GM11168 (cell line): ENCODE measurements at regions not wholly inside any gene's neighbourhood (a gene's known extent, or its start where the extent isn't known, plus 50 kb on each side); places are given as distances from the start of the nearest gene placed in this dataset.
"Not testable (repeated sequence)": the region's sequence is repeated elsewhere in the genome, so short reads cannot be mapped to it uniquely, and the experiment has no call there.

ENCODE experiments used
- in situ Hi-C: fragments of 300-500 bp; cut with MboI; formaldehyde crosslinking; loops from one replicate; pipeline ENCODE4 v1.12.0; 2022; ENCODE audit warnings: low sequenced_read_pairs; ENCODE audit not compliant: unreplicated experiment

DNA sequence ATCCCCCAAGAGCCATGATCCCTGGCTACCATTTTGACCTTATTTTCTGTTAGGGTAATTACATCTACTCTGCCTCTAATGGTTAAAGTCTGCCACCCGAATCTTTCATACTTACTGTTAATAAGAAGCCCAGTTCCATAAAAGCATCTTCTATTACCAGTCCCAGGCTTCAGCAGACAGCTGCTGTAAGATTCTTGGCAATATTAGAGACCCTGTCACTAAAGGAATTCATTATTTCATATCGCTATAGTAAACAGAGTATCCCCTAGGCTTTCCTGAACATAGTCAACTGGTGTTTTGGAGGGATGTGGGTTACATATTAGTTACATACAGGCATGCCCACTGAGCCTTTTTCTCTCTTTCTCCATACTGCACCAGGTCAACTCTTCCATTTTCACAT is 608.7 kb upstream of the SEMA6A start:
- in situ Hi-C loops = no loop called here

DNA sequence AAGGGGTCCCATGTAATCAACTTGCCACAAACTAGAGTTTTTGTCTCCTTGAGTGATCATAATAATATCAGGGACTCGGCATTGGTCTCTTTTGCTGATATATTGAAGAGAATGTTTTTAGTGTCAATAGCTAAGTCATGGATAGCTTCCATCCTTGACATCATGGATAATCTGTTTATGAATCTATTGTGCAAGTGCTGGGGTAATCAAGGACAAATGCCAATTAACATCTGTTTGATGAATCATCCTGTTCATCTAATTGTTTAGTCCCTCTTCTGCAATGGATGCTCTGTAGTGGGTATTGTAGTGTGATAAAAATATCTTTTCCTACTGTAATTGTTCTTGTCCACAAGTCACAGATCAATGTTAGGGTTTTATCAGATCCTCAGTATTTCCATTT is 607.5 kb upstream of the SEMA6A start:
- in situ Hi-C loops = no loop called here

DNA sequence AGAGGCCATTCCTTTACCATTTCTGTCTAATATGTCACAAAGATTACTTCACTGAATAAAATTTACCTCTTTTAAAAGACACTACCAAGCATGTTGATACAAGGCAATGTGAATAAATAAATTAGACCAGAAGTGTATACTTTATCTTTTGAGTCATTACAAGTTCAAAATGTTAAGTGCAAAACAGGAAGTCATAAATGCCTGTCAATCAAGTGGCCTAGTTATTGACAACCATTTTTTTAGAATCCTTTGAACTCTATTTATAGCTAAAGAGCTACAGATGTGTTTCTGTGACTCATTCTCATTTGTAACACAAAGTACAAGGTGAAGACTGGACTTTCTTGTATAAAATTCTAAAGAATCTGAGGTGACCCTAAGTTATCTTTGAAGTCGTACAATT is 602.7 kb upstream of the SEMA6A start:
- in situ Hi-C loops = no loop called here

GRCh38 chr5:117165068-117165467 is 590.4 kb upstream of the SEMA6A start:
- in situ Hi-C loops = no loop called here

DNA sequence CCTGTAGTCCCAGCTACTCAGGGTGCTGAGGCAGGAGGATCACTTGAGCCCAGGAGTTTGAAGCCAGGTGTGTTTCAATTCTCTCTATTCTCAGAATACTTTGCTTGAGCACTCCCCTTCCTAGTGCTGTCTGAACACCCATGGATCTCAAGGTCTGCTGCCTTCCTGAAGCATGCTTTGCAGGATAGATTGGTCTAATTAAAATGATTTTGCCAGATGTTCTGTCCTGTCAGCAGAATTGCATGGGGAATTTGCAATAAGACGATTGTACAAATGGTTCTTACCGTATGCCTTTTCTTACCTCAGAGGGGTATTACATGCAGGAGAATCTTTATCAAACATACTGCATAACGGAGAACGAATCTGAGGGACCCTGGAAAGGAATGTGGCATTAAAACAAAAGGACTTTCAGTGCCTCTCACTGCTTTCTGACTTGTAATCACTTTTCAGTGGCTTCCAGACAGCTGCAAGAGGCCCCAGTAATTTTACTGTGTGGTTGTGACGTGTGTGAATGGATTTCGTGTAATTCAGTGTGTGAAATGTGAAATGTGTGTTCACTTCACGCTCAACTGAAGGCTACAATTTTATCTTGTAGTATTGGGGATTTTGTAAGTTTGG is 587.2 kb upstream of the SEMA6A start:
- in situ Hi-C loops = no loop called here

DNA sequence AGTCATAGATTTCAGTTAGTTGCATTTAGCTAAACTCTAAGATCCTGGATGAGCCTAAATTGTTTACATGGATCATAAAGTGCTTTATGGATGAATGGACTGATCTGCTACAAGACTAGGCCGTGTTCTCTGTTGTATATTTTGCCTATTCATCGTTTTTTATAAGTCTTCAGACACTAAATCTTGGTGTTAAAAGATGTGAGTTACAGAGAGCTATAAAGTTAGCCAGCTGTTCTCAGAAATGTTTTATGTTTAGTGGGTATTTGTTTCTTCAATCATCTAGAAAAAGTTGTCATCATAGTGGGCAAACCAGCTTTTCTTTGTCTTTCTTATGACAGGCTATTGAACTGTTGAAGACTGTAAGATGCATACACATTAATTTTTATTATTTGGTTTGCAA is 585.8 kb upstream of the SEMA6A start:
- in situ Hi-C loops = no loop called here

- in situ Hi-C loops = no loop called here
Observed at GRCh38 chr5:117149312-117149711, 574.7 kb upstream of the SEMA6A start.

- in situ Hi-C loops = no loop called here
Observed at GRCh38 chr5:117144086-117144485, 569.5 kb upstream of the SEMA6A start.

GRCh38 chr5:117143406-117143805 is 568.8 kb upstream of the SEMA6A start:
- in situ Hi-C loops = no loop called here

DNA sequence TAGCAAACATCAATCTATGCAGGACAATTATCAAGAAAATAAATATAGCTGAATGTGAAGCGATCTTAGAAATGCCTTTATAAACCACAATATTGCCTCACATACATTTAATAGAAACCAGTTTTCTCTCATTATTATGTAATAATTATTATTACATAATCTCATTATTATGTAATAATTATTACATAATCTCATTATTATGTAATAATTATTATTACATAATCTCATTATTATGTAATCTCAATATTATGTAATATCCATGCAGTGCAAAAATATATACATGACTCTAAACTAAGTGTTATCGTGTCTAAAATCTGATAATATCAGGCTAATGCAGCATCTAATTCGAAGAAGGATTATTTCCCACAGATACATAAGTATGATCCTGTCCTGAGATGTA is 563.9 kb upstream of the SEMA6A start:
- in situ Hi-C loops = no loop called here

- in situ Hi-C loops = no loop called here
Observed at GRCh38 chr5:117135851-117136250, 561.2 kb upstream of the SEMA6A start.

DNA sequence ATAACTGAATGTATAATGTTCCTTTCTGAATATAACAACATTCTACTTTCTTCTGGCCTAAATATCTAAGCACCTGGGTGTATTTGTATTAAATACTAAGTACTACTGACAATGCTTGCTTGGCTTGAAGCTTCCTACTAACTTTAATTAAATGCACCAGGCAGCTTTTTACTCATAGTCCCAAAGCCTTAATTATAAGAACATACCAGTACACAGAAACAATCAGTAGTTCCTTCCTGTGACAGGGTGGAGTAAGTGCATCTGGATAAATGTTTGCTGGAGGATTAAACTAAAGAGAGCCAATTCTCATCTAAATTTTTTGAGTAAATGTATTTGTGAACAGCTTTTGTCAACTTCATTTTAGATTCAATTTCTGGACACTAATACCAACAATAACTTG is 558.6 kb upstream of the SEMA6A start:
- in situ Hi-C loops = no loop called here

GRCh38 chr5:117131876-117132275 is 557.3 kb upstream of the SEMA6A start:
- in situ Hi-C loops = no loop called here

- in situ Hi-C loops = no loop called here
Observed at GRCh38 chr5:117131048-117131679, 556.5 kb upstream of the SEMA6A start.

- in situ Hi-C loops = no loop called here
Observed at GRCh38 chr5:117118499-117118898, 543.9 kb upstream of the SEMA6A start.

GRCh38 chr5:117117314-117117713 is 542.7 kb upstream of the SEMA6A start:
- in situ Hi-C loops = not testable (repeated sequence)

- in situ Hi-C loops = no loop called here
Observed at GRCh38 chr5:117110548-117110947, 535.9 kb upstream of the SEMA6A start.

- in situ Hi-C loops = no loop called here
Observed at GRCh38 chr5:117107859-117108258, 533.2 kb upstream of the SEMA6A start.

DNA sequence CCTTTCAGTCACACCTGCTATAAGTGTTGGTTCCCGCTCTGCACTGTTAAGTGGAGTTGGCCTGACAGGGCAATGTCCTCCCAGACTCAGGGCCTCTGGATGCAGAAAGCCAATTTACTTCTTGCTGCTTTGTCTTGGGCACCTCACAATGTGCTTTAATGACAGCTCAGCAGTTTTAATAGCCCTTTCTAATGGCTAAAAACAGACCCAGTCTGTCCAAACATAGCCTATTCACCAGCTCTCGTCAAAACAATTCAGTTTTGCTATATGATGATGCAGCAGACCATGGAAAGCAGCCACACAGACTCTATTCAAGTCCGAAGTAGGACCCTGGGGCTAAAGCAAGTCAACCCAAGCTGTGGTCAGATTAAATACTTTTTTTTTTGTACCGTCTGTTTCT is 529.1 kb upstream of the SEMA6A start:
- in situ Hi-C loops = no loop called here

DNA sequence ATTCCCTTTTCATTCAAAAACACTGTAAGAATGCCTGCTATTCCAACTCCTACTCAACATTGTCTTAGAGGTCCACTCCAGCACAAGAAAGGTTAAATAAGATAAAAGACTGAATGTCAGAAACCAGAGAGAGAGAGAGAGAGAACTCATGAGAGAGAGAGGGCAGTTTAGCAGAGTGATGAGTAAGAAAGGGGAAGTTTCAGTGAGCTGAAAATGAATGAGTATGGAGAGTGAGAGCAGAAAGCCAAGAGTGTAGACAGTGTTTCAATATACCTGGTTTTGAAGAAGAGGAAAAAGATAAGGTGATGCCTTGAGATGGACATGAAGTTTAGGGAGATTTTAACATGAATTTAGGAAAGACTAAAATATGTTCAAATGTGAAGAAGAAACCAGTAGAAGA is 528.0 kb upstream of the SEMA6A start:
- in situ Hi-C loops = no loop called here

DNA sequence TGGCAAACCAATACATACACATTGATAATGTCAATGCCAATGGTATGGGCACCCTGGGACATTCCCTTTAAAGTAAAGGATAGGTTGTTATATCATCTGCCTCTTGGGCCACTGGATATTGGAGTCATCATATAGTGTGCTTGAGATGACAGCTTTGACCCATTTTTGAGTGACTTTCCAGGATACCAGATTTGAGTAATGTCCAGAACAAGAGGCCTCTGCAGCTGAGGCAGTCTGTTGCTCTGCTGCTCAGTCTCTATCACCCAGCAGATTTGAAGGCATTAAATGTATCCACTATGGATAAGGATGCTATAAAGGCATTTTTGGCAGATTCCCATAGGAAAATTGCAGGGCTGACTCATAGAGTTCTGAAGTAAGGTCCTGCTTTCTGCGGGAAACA is 525.6 kb upstream of the SEMA6A start:
- in situ Hi-C loops = no loop called here

DNA sequence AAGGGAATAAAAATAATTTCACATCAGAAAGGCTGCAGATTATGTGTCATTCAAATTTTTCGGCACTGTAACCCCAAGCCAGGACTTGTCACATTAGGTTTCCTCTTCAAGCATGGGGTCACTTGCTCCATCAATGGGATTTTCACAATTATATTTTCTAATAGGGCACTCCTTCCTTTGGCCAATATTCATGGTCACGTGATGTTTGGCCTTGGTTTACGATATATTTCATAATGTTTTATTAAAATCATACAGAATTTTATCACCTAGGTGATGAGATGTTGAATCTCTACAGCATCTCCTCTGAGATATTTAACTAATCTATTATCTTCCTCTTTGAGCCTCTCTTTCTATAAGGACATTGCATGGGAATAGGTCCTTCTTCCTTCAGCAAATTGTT is 523.5 kb upstream of the SEMA6A start:
- in situ Hi-C loops = no loop called here
